Gastrocnemius medialis (tissue), 4 donors: ENCODE measurements at regions not wholly inside any gene's neighbourhood (a gene's known extent, or its start where the extent isn't known, plus 50 kb on each side); places are given as distances from the start of the nearest gene placed in this dataset.

Experiments
- POLR2A ChIP-seq, 2 donors: fragments of 450-650 bp; IDR thresholded peaks; one replicate each; pipeline ENCODE4 v1.6.1; 2017; ENCODE audit warnings: antibody characterized with exemption in 2 of 2, mild to moderate bottlenecking in 2 of 2, moderate library complexity in 2 of 2
- TF ChIP-seq, protein P1 (sequence below), 5 experiments: fragments of 450-650 bp in 3 of 5; fragments of 200-600 bp in 2 of 5; sonication (generic) in 2 of 5; IDR thresholded peaks in 4 of 5; conservative IDR thresholded peaks in 1 of 5; 1 replicate in 4 of 5; 2 replicates in 1 of 5; pipeline ENCODE4 v1.5.1; 2016 to 2019; ENCODE audit warnings: antibody characterized with exemption in 5 of 5, mild to moderate bottlenecking in 3 of 5, moderate library complexity in 3 of 5

DNA sequence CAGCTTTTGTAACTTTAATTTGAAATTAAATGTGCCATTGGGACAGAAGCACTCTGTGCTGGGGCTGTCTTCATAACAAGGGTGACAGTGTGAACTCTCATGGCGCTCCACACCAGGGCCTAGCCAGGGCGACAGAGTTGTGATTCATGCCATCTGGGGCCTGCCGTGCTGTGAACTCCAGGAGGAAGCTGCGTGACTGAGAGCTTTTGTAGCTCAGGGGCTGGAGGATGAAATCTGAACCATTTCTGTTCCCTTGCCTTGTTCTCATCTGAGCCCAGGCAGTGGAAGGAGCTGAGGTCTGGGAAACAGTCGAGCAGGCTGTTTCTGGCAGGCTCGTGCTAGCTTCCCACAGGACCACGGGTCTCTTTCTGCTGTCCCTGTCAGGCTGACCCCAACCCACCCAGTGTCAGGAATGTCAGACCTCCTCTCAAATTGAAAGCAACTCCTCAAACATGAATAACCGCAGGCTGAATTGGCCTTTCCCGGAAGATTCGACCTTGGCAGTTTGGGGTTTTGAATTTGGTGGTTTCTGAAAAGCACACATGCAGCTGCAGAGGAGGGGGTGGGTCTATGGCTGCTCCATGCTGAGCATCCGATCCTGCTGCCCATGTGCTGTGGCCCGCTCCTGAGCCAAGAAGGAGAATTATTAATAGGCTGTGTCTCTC is 69.2 kb upstream of the RPS23 start:
- TF ChIP-seq POLR2A (IDR thresholded peaks at IDR 0.05): no peak
- TF ChIP-seq, protein P1, sequence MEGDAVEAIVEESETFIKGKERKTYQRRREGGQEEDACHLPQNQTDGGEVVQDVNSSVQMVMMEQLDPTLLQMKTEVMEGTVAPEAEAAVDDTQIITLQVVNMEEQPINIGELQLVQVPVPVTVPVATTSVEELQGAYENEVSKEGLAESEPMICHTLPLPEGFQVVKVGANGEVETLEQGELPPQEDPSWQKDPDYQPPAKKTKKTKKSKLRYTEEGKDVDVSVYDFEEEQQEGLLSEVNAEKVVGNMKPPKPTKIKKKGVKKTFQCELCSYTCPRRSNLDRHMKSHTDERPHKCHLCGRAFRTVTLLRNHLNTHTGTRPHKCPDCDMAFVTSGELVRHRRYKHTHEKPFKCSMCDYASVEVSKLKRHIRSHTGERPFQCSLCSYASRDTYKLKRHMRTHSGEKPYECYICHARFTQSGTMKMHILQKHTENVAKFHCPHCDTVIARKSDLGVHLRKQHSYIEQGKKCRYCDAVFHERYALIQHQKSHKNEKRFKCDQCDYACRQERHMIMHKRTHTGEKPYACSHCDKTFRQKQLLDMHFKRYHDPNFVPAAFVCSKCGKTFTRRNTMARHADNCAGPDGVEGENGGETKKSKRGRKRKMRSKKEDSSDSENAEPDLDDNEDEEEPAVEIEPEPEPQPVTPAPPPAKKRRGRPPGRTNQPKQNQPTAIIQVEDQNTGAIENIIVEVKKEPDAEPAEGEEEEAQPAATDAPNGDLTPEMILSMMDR (IDR thresholded peaks at IDR 0.05 in 4 of 5, conservative IDR thresholded peaks at IDR 0.05 in 1 of 5): no peak
